SK-N-MC (cell line): ENCODE measurements at regions not wholly inside any gene's neighbourhood (a gene's known extent, or its start where the extent isn't known, plus 50 kb on each side); places are given as distances from the start of the nearest gene placed in this dataset.

Source experiments
- EZH2 ChIP-seq: fragments of 200-600 bp; sonication (generic); IDR thresholded peaks from one replicate; pipeline ENCODE4 v1.6.1; 2017; ENCODE audit warnings: antibody characterized with exemption
- POLR2AphosphoS5 ChIP-seq: IDR thresholded peaks from 2 replicates; pipeline ENCODE4 v1.6.1; 2012; ENCODE audit warnings: mild to moderate bottlenecking, low read depth, low read length, borderline replicate concordance

GRCh38 chr15:66859688-66860253, 157.7 kb downstream of the SMAD6 start:
- TF ChIP-seq POLR2AphosphoS5: no peak
- no peak for TF ChIP-seq EZH2
